IMR-90 (cell line): ENCODE measurements at regions not wholly inside any gene's neighbourhood (a gene's known extent, or its start where the extent isn't known, plus 50 kb on each side); places are given as distances from the start of the nearest gene placed in this dataset.

Source experiments
- ATAC-seq: fragments of 200-7000 bp; cut with Tn5 transposase; 2 replicates; pipeline ENCODE4 v1.9.1; 2020; ENCODE audit warnings: low read depth, mild to moderate bottlenecking, moderate library complexity
- BruUV-seq: library from RNA; stranded (reverse); fragments of 400-500 nt; replicated peaks from 2 replicates; lab custom pipeline; 2021; lab: Mats Ljungman, UMichigan
- CTCF ChIA-PET: fragments of 300-600 bp; formaldehyde crosslinking; extraction: SDS; loops from one replicate; lab custom pipeline; 2021; ENCODE audit warnings: antibody characterized with exemption; lab: Yijun Ruan, JAX
- POLR2A ChIA-PET: fragments of 300-600 bp; sonication (Branson Sonifier 250); formaldehyde crosslinking; loops from one replicate; lab custom pipeline; 2022; ENCODE audit warnings: antibody characterized with exemption; ENCODE audit not compliant: unreplicated experiment; lab: Charles Lee
- DNase-seq: peaks from one replicate; pipeline ENCODE4 v3.0.0; 2013
- H2AFZ ChIP-seq: replicated peaks from 2 replicates; pipeline ENCODE3; 2013; ENCODE audit warnings: low read length, mild to moderate bottlenecking; ENCODE audit not compliant: poor library complexity
- H2AK5ac ChIP-seq: 2 replicates; pipeline ENCODE4 v1.6.1; 2013; ENCODE audit warnings: low read depth, low read length, inconsistent platforms
- H2AK9ac ChIP-seq: replicated peaks from 2 replicates; pipeline ENCODE3; 2013; ENCODE audit warnings: mild to moderate bottlenecking, low read depth, low read length, moderate library complexity; ENCODE audit not compliant: poor library complexity
- H2BK120ac ChIP-seq: 2 replicates; pipeline ENCODE4 v1.6.1; 2013; ENCODE audit warnings: low read depth, low read length, inconsistent platforms
- H2BK15ac ChIP-seq: 3 replicates; pipeline ENCODE4 v1.6.1; 2013; ENCODE audit warnings: low read depth, low read length, inconsistent platforms
- H2BK20ac ChIP-seq: 2 replicates; pipeline ENCODE4 v1.6.1; 2013; ENCODE audit warnings: low read depth, mild to moderate bottlenecking, inconsistent platforms, low read length, moderate library complexity
- H2BK5ac ChIP-seq: 2 replicates; pipeline ENCODE4 v1.6.1; 2013; ENCODE audit warnings: mild to moderate bottlenecking, low read depth, low read length, inconsistent platforms; ENCODE audit not compliant: poor library complexity, severe bottlenecking
- H3K14ac ChIP-seq: replicated peaks from 2 replicates; pipeline ENCODE4 v1.6.1; 2013; ENCODE audit warnings: low read depth, low read length, inconsistent platforms
- H3K18ac ChIP-seq: 2 replicates; pipeline ENCODE4 v1.6.1; 2013; ENCODE audit warnings: low read depth, low read length, control low read depth
- H3K23ac ChIP-seq: 2 replicates; pipeline ENCODE4 v1.6.1; 2013; ENCODE audit warnings: low read depth, low read length, inconsistent platforms
- H3K27ac ChIP-seq: 2 replicates; pipeline ENCODE4 v1.5.1; 2013; ENCODE audit warnings: mild to moderate bottlenecking, control low read depth, low read length; ENCODE audit not compliant: insufficient read depth
- H3K27me3 ChIP-seq: 2 replicates; pipeline ENCODE4 v1.6.1; 2013; ENCODE audit warnings: low read length; ENCODE audit not compliant: control insufficient read depth, insufficient read depth
- H3K36me3 ChIP-seq: 2 replicates; pipeline ENCODE4 v1.6.1; 2013; ENCODE audit warnings: low read length, mixed read lengths; ENCODE audit not compliant: control insufficient read depth, insufficient read depth
- H3K4ac ChIP-seq: 2 replicates; pipeline ENCODE4 v1.6.1; 2013; ENCODE audit warnings: low read depth, low read length, inconsistent platforms
- H3K4me1 ChIP-seq: 2 replicates; pipeline ENCODE4 v1.6.1; 2013; ENCODE audit warnings: low read length, mixed read lengths; ENCODE audit not compliant: control insufficient read depth, insufficient read depth
- H3K4me2 ChIP-seq: 2 replicates; pipeline ENCODE4 v1.6.1; 2013; ENCODE audit warnings: low read depth, mild to moderate bottlenecking, control low read depth, low read length, moderate library complexity
- H3K4me3 ChIP-seq: 2 replicates; pipeline ENCODE4 v1.5.1; 2013; ENCODE audit warnings: low read depth, mild to moderate bottlenecking, control low read depth, low read length, moderate library complexity; ENCODE audit not compliant: insufficient read depth
- H3K56ac ChIP-seq: 2 replicates; pipeline ENCODE4 v1.6.1; 2013; ENCODE audit warnings: low read length, inconsistent platforms; ENCODE audit not compliant: insufficient read depth; ENCODE audit errors: extremely low read depth
- H3K79me1 ChIP-seq, 2 experiments: 2 replicates each; pipeline ENCODE4 v1.6.1; 2013; ENCODE audit warnings: low read length in 2 of 2, inconsistent platforms in 1 of 2, low read depth in 1 of 2
- H3K9ac ChIP-seq: 2 replicates; pipeline ENCODE4 v1.6.1; 2013; ENCODE audit warnings: low read depth, low read length, control low read depth
- H3K9me1 ChIP-seq: 2 replicates; pipeline ENCODE4 v1.6.1; 2013; ENCODE audit warnings: low read length, inconsistent platforms; ENCODE audit not compliant: insufficient read depth
- H3K9me3 ChIP-seq: 2 replicates; pipeline ENCODE4 v1.6.1; 2013; ENCODE audit warnings: low read length; ENCODE audit not compliant: control insufficient read depth, insufficient read depth
- H4K20me1 ChIP-seq: 2 replicates; pipeline ENCODE4 v1.6.1; 2013; ENCODE audit warnings: low read length, inconsistent platforms; ENCODE audit not compliant: insufficient read depth
- H4K5ac ChIP-seq: 2 replicates; pipeline ENCODE4 v1.6.1; 2013; ENCODE audit warnings: mild to moderate bottlenecking, low read depth, low read length, control low read depth
- H4K8ac ChIP-seq, 2 experiments: 2 replicates each; pipeline ENCODE4 v1.6.1; 2013; ENCODE audit warnings: low read depth in 2 of 2, low read length in 2 of 2, control low read depth in 1 of 2, inconsistent platforms in 1 of 2
- H4K91ac ChIP-seq: 2 replicates; pipeline ENCODE4 v1.6.1; 2013; ENCODE audit warnings: low read depth, low read length, inconsistent platforms; ENCODE audit not compliant: insufficient read depth
- BHLHE40 ChIP-seq: fragments of 150-350 bp; IDR thresholded peaks from 2 replicates; pipeline ENCODE4 v1.6.1; 2016; ENCODE audit warnings: mild to moderate bottlenecking, low read depth, low read length
- CHD1 ChIP-seq: IDR thresholded peaks from 2 replicates; pipeline ENCODE4 v1.6.1; 2012; ENCODE audit warnings: low read depth, low read length, improper control_type of control experiment
- CTCF ChIP-seq: conservative IDR thresholded peaks from 2 replicates; pipeline ENCODE4 v1.5.1; 2012; ENCODE audit warnings: mild to moderate bottlenecking, low read depth, low read length, improper control_type of control experiment
- ELK1 ChIP-seq: fragments of 150-350 bp; IDR thresholded peaks from 2 replicates; pipeline ENCODE4 v1.6.1; 2016; ENCODE audit warnings: low read depth, mild to moderate bottlenecking, low read length, moderate library complexity, borderline replicate concordance
- FOS ChIP-seq: fragments of 150-350 bp; IDR thresholded peaks from 2 replicates; pipeline ENCODE4 v1.6.1; 2016; ENCODE audit warnings: low read depth, low read length
- MAFK ChIP-seq: IDR thresholded peaks from 2 replicates; pipeline ENCODE4 v1.6.1; 2012; ENCODE audit warnings: low read depth, low read length, improper control_type of control experiment
- MAZ ChIP-seq: IDR thresholded peaks from 2 replicates; pipeline ENCODE4 v1.6.1; 2012; ENCODE audit warnings: low read depth, mild to moderate bottlenecking, low read length, improper control_type of control experiment, moderate library complexity, borderline replicate concordance
- MXI1 ChIP-seq: IDR thresholded peaks from 2 replicates; pipeline ENCODE4 v1.6.1; 2012; ENCODE audit warnings: low read depth, mild to moderate bottlenecking, low read length, moderate library complexity, borderline replicate concordance
- NFE2L2 ChIP-seq: fragments of 150-350 bp; IDR thresholded peaks from 2 replicates; pipeline ENCODE4 v1.6.1; 2016; ENCODE audit warnings: low read depth, mild to moderate bottlenecking, low read length
- POLR2A ChIP-seq: IDR thresholded peaks from 2 replicates; pipeline ENCODE4 v1.6.1; 2012; ENCODE audit warnings: mild to moderate bottlenecking, low read depth, low read length
- RCOR1 ChIP-seq: IDR thresholded peaks from 2 replicates; pipeline ENCODE4 v1.6.1; 2012; ENCODE audit warnings: mild to moderate bottlenecking, low read length, improper control_type of control experiment; ENCODE audit not compliant: insufficient replicate concordance
- RFX5 ChIP-seq: IDR thresholded peaks from 2 replicates; pipeline ENCODE4 v1.8.0; 2012; ENCODE audit warnings: low read depth, mild to moderate bottlenecking, low read length, moderate library complexity
- SMC3 ChIP-seq: fragments of 150-350 bp; IDR thresholded peaks from 2 replicates; pipeline ENCODE4 v1.6.1; 2016; ENCODE audit warnings: low read depth, mild to moderate bottlenecking, antibody characterized with exemption, low read length, moderate library complexity
- USF2 ChIP-seq: fragments of 150-350 bp; IDR thresholded peaks from 2 replicates; pipeline ENCODE4 v1.6.1; 2017; ENCODE audit warnings: mild to moderate bottlenecking, antibody characterized with exemption, low read length, low read depth
- WGBS, 2 experiments: methylation state at CpG; one replicate each; pipeline versions ENCODE4 v1.1.5 to v1.1.7; 2013; ENCODE audit warnings: missing lambda C conversion rate in 2 of 2; ENCODE audit not compliant: insufficient read length in 1 of 2; ENCODE audit errors: extremely low coverage in 2 of 2; 5-methylcytosine and 5-hydroxymethylcytosine counted together
- dilution Hi-C: fragments of 300-500 bp; cut with HindIII; formaldehyde crosslinking; loops from one replicate; pipeline ENCODE4 v1.14.3; 2018; ENCODE audit warnings: low sequenced_read_pairs; ENCODE audit not compliant: unreplicated experiment
- in situ Hi-C: fragments of 300-500 bp; cut with MboI; formaldehyde crosslinking; loops from 3 replicates; pipeline ENCODE4 v1.14.3; 2019; ENCODE audit warnings: low sequenced_read_pairs, inconsistent platforms, mixed read lengths
- intact Hi-C: fragments of 100-400 bp; cut with micrococcal nuclease; formaldehyde crosslinking; loops from 2 replicates; pipeline ENCODE4 v1.10.0; 2022

GRCh38 chr9:13478160-13478559 lies 198.7 kb upstream of the MPDZ start:
- Histone ChIP-seq H3K9ac (no peak overlapping the region), H2BK15ac (no peak overlapping the region), H3K9me1 (no peaks in the 10 kb centered on the region), H2AK9ac (no peak overlapping the region), H3K4ac (no peak overlapping the region), H4K91ac (no peak overlapping the region), H3K14ac (no peak overlapping the region), H3K18ac (no peak overlapping the region), H3K79me1 (no peaks in the 10 kb centered on the region), H3K4me3 (no peak overlapping the region), H3K4me1 (peaks cover 2% of the 10 kb centered on the region; the same call in 1 of the 2 replicates), H2AK5ac (no peak overlapping the region), H2AFZ (no peak overlapping the region), H3K4me2 (no peak overlapping the region), H3K27me3 (no peaks in the 10 kb centered on the region), H3K9me3 (no peaks in the 10 kb centered on the region), H3K23ac (no peak overlapping the region), H3K36me3 (no peaks in the 10 kb centered on the region), H2BK20ac (no peak overlapping the region), H3K56ac (no peak overlapping the region), H4K20me1 (no peaks in the 10 kb centered on the region), H4K5ac (no peak overlapping the region), H2BK120ac (no peak overlapping the region), H2BK5ac (no peak overlapping the region), H4K8ac (no peak overlapping the region), H3K27ac (no peak overlapping the region)
- dilution Hi-C loops, result no loop called here
- CTCF ChIA-PET, result interaction anchor here (1.1 kb wide), 1 partner anchor 10 kb away, joined by 3 read pairs; no protein-coding TSS in a partner anchor
- TF ChIP-seq RCOR1 (no peak), MAFK (no peak), CHD1 (no peak), MAZ (no peak), NFE2L2 (no peak), USF2 (no peak), RFX5 (no peak), SMC3 (no peak), MXI1 (no peak), POLR2A (no peak), BHLHE40 (no peak), ELK1 (no peak), CTCF (no peak), FOS (no peak)
- no TSS peak for BruUV-seq
- peak; percentile 6 for DNase-seq
- in situ Hi-C loops, result no loop called here
- ATAC-seq, result peak; percentile 42
- intact Hi-C loops, result no loop called here
- no CpG with 5 or more reads among the region's 2 CpGs for WGBS, 2 experiments
- POLR2A ChIA-PET, result no interaction called here
